ENCODE measurements at regions not wholly inside any gene's neighbourhood (a gene's known extent, or its start where the extent isn't known, plus 50 kb on each side); places are given as distances from the start of the nearest gene placed in this dataset.

DNA sequence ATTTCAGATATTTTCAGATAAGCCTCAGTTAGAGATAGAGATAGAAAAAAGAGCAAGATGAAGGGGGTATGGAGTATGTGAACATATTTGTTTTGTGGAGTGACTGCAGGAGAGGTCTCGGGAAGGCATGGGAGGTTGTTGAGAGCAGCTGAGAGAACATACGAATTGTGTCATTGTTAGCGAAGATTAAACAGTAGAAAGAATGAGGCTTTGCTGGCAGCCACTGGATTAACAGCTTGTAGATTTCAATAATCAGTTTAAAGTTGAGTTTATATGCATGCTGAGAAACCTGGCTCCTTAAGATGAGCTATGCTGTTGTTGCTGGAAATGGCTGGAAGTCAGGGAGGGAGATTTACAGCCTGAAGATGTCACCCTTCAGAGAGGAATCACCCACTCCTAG is 100.9 kb upstream of the SORCS3 start:
- H3K4me3 ChIP-seq (ENCODE audit: low read depth, poor library complexity, severe bottlenecking): no peak overlapping the region
- intact Hi-C loops (cut with DNase I; ENCODE audit: low total_unique reads): no loop called here
- no peak for TF ChIP-seq POLR2A (IDR thresholded peaks at IDR 0.05)
- TF ChIP-seq, protein P1, sequence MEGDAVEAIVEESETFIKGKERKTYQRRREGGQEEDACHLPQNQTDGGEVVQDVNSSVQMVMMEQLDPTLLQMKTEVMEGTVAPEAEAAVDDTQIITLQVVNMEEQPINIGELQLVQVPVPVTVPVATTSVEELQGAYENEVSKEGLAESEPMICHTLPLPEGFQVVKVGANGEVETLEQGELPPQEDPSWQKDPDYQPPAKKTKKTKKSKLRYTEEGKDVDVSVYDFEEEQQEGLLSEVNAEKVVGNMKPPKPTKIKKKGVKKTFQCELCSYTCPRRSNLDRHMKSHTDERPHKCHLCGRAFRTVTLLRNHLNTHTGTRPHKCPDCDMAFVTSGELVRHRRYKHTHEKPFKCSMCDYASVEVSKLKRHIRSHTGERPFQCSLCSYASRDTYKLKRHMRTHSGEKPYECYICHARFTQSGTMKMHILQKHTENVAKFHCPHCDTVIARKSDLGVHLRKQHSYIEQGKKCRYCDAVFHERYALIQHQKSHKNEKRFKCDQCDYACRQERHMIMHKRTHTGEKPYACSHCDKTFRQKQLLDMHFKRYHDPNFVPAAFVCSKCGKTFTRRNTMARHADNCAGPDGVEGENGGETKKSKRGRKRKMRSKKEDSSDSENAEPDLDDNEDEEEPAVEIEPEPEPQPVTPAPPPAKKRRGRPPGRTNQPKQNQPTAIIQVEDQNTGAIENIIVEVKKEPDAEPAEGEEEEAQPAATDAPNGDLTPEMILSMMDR (IDR thresholded peaks at IDR 0.05): no peak
- DNase-seq (ENCODE audit: low spot score in 2 of 2): no peak
- WGBS, 2 donors: 81 to 83% methylated on average over 3 of the region's 3 CpGs

DNA sequence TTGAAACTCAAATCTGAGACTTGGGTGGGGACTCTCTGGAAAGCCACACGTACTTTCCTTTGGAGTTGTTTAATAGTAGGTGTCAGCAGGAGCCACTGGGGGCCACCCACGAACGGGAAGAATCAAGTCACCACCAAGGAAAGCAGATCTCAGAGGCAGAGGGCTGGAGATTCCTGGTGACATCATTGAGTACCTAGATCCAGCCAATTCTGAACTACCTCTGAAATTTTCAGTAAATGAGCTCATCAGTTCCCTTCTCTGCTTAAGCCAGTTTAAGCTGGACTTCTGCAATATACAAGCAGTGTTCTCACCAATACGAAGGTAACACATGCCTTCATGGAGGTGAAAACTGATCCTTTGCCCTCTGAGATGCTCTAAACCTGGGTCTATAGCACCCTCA is 99.3 kb upstream of the SORCS3 start:
- no peak overlapping the region for H3K4me3 ChIP-seq (ENCODE audit: low read depth, poor library complexity, severe bottlenecking)
- no peak for DNase-seq (ENCODE audit: low spot score in 2 of 2)
- intact Hi-C loops (cut with DNase I; ENCODE audit: low total_unique reads): no loop called here
- no peak for TF ChIP-seq POLR2A (IDR thresholded peaks at IDR 0.05)
- TF ChIP-seq, protein P1 (IDR thresholded peaks at IDR 0.05): no peak
- WGBS, 2 donors: 62 to 68% methylated on average over 4 of the region's 4 CpGs

DNA sequence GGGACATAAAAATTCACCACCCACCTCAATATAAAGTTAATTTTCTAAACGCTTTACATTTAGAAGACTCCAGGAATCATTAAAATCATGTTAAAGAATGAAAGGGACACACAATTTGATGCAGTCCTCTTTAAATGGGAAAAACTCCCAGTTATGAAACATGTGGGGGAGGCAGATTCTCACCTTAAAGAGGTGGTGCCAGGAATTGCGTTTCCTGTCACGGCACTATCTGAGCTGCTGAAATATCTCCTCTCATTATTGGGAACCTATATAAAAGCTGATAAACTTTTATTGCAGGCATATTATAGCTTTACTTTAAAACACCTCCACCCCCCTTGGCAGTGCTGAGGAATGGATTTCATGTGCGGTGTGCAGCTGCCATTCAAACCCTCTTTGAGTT is 94.8 kb upstream of the SORCS3 start:
- WGBS, 2 donors: 84 to 89% methylated on average over 4 of the region's 4 CpGs
- intact Hi-C loops (cut with DNase I; ENCODE audit: low total_unique reads): no loop called here
- TF ChIP-seq, protein P1 (IDR thresholded peaks at IDR 0.05): no peak
- TF ChIP-seq POLR2A (IDR thresholded peaks at IDR 0.05): no peak
- no peak for DNase-seq (ENCODE audit: low spot score in 2 of 2)
- H3K4me3 ChIP-seq (ENCODE audit: low read depth, poor library complexity, severe bottlenecking): no peak overlapping the region

DNA sequence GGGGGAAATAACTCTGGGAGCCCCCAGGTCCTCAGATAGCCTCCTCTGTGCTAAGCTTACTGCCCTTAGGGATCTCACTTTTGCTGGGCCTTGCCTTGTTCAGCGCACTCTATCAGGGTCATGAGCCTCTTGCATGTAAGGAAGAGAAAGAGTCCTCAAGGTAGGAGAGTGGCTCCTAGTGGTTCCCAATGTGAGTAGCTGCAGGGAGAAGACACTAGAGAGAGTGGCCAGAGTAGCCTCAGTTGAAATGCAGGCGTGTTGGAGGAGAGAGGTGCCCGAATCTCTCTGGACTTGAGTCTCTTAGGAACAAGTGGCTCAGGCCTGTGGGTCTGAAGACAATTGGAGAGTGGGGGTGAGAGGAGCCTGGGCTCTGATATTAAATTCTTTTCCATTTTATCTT is 94.3 kb upstream of the SORCS3 start:
- intact Hi-C loops (cut with DNase I; ENCODE audit: low total_unique reads): no loop called here

DNA sequence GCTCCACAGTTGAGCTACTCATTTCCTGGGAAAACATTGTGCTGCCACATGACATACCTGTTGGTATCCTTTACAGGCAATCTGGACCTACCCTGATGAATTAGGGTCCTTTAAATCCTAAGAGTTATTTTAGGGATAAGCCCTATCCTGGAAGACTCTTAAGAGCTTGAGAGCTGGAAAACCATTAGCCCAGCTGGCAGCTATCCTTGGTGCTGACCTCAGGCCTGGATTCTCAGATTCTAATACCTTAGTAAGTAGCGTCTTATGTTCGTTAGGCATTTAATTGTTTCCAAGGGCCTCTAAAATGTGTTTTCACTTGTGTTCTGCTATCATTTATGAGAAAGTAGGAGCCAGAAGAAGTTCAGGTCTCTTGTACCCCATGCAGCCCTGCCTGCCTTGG is 93.0 kb upstream of the SORCS3 start:
- intact Hi-C loops (cut with DNase I; ENCODE audit: low total_unique reads): no loop called here
- TF ChIP-seq POLR2A (IDR thresholded peaks at IDR 0.05): no peak
- TF ChIP-seq, protein P1 (IDR thresholded peaks at IDR 0.05): no peak
- no peak for DNase-seq (ENCODE audit: low spot score in 2 of 2)
- 45 to 56% methylated on average over 2 of the region's 2 CpGs for WGBS, 2 donors
- H3K4me3 ChIP-seq (ENCODE audit: low read depth, poor library complexity, severe bottlenecking): no peak overlapping the region

More for the DNA sequence above, 94.3 kb upstream of the SORCS3 start:
- WGBS, 2 donors: 67 to 83% methylated on average over 3 of the region's 3 CpGs
- no peak for DNase-seq (ENCODE audit: low spot score in 2 of 2)
- H3K4me3 ChIP-seq (ENCODE audit: low read depth, poor library complexity, severe bottlenecking): no peak overlapping the region
- TF ChIP-seq, protein P1 (IDR thresholded peaks at IDR 0.05): no peak
- TF ChIP-seq POLR2A (IDR thresholded peaks at IDR 0.05): no peak

DNA sequence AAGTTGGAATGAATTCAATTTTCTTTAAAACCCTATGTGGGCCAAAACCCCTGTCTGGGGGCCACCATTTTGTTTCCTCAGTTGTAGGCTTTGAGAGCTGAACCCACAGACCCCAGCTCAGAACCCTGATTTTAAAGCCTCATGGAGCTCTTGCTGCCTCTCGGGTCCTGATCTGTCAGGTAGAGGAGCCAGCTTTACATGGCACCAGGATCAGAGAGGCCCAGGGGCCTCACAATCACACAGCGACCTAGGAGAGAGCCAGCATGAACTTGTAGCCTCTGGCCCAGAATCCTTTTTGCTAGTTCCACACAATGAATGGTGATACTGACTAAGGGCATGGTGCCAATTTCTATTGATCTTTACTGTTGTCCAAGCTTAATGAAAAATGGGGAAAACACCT is 84.3 kb upstream of the SORCS3 start:
- no peak for DNase-seq (ENCODE audit: low spot score in 2 of 2)
- H3K4me3 ChIP-seq (ENCODE audit: low read depth, poor library complexity, severe bottlenecking): no peak overlapping the region
- 70 to 76% methylated on average over 2 of the region's 2 CpGs for WGBS, 2 donors
- TF ChIP-seq POLR2A (IDR thresholded peaks at IDR 0.05): no peak
- TF ChIP-seq, protein P1 (IDR thresholded peaks at IDR 0.05): no peak
- intact Hi-C loops (cut with DNase I; ENCODE audit: low total_unique reads): no loop called here
